ENCODE measurements at regions not wholly inside any gene's neighbourhood (a gene's known extent, or its start where the extent isn't known, plus 50 kb on each side); places are given as distances from the start of the nearest gene placed in this dataset.
"Not testable (repeated sequence)": the region's sequence is repeated elsewhere in the genome, so short reads cannot be mapped to it uniquely, and the experiment has no call there.

- no peak for DNase-seq (ENCODE audit: low read depth)
Measured at GRCh38 chr5:18240971-18241370, 606.7 kb downstream of the TAF11L14 start.

GRCh38 chr5:18243846-18244245, 609.6 kb downstream of the TAF11L14 start:
- DNase-seq (ENCODE audit: low read depth): no peak

- no peak for DNase-seq (ENCODE audit: low read depth)
Measured at GRCh38 chr5:18244309-18244708, 610.0 kb downstream of the TAF11L14 start.

GRCh38 chr5:18252559-18252958, 618.3 kb downstream of the TAF11L14 start:
- DNase-seq (ENCODE audit: low read depth): no peak

GRCh38 chr5:18264126-18264882, 630.0 kb downstream of the TAF11L14 start:
- no peak for DNase-seq (ENCODE audit: low read depth)

- no peak for DNase-seq (ENCODE audit: low read depth)
Measured at GRCh38 chr5:18270635-18271338, 636.5 kb downstream of the TAF11L14 start.

GRCh38 chr5:18276939-18277338, 642.7 kb downstream of the TAF11L14 start:
- DNase-seq (ENCODE audit: low read depth): no peak

- DNase-seq (ENCODE audit: low read depth): no peak
Measured at GRCh38 chr5:18281947-18282581, 647.8 kb downstream of the TAF11L14 start.

- no peak for DNase-seq (ENCODE audit: low read depth)
Measured at GRCh38 chr5:18285257-18285656, 651.0 kb downstream of the TAF11L14 start.

- DNase-seq (ENCODE audit: low read depth): no peak
Measured at GRCh38 chr5:18292146-18292545, 657.9 kb downstream of the TAF11L14 start.

GRCh38 chr5:18295696-18296095, 661.4 kb downstream of the TAF11L14 start:
- not testable (repeated sequence) for DNase-seq (ENCODE audit: low read depth)

- DNase-seq (ENCODE audit: low read depth): no peak
Measured at GRCh38 chr5:18299166-18299565, 664.9 kb downstream of the TAF11L14 start.

GRCh38 chr5:18305288-18305924, 671.1 kb downstream of the TAF11L14 start:
- DNase-seq (ENCODE audit: low read depth): no peak

- DNase-seq (ENCODE audit: low read depth): no peak
Measured at GRCh38 chr5:18311266-18311665, 677.0 kb downstream of the TAF11L14 start.

- DNase-seq (ENCODE audit: low read depth): no peak
Measured at GRCh38 chr5:18312016-18312415, 677.8 kb downstream of the TAF11L14 start.

- no peak for DNase-seq (ENCODE audit: low read depth)
Measured at GRCh38 chr5:18314192-18314778, 680.0 kb downstream of the TAF11L14 start.

GRCh38 chr5:18321262-18321942, 687.1 kb downstream of the TAF11L14 start:
- DNase-seq (ENCODE audit: low read depth): no peak

- no peak for DNase-seq (ENCODE audit: low read depth)
Measured at GRCh38 chr5:18323891-18324290, 689.6 kb downstream of the TAF11L14 start.

- no peak for DNase-seq (ENCODE audit: low read depth)
Measured at GRCh38 chr5:18325431-18325830, 691.2 kb downstream of the TAF11L14 start.

GRCh38 chr5:18329328-18329727, 695.1 kb downstream of the TAF11L14 start:
- no peak for DNase-seq (ENCODE audit: low read depth)

GRCh38 chr5:18333841-18334240, 699.6 kb downstream of the TAF11L14 start:
- no peak for DNase-seq (ENCODE audit: low read depth)

- DNase-seq (ENCODE audit: low read depth): no peak
Measured at GRCh38 chr5:18334949-18335348, 700.7 kb downstream of the TAF11L14 start.

Data from stimulated activated CD4-positive, alpha-beta T cell treated with anti-CD3 and anti-CD28 coated beads, Interleukin-2, amount 100 ng/mL, for 4 hours (primary cell).